Common myeloid progenitor, CD34-positive (primary cell): ENCODE measurements at regions not wholly inside any gene's neighbourhood (a gene's known extent, or its start where the extent isn't known, plus 50 kb on each side); places are given as distances from the start of the nearest gene placed in this dataset.
"Not testable (repeated sequence)": the region's sequence is repeated elsewhere in the genome, so short reads cannot be mapped to it uniquely, and the experiment has no call there.

Source experiments
- CTCF ChIA-PET: fragments of 350-600 bp; sonication (Branson Sonifier 250); formaldehyde crosslinking; loops from one replicate; lab custom pipeline; 2021; ENCODE audit warnings: antibody characterized with exemption; lab: Charles Lee
- POLR2A ChIA-PET: fragments of 350-600 bp; sonication (Branson Sonifier 250); formaldehyde crosslinking; loops from one replicate; lab custom pipeline; 2021; ENCODE audit warnings: antibody characterized with exemption; lab: Charles Lee
- DNase-seq, 3 donors: peaks; one replicate each; pipeline versions ENCODE4 v3.0.0 to v3.0.0-alpha.2; 2013
- H3K27ac ChIP-seq, 2 experiments: 1 replicate in 1 of 2; 2 replicates in 1 of 2; pipeline ENCODE4 v1.7.0; 2013; ENCODE audit warnings: inconsistent platforms in 2 of 2, low read length in 2 of 2, mild to moderate bottlenecking in 2 of 2, low read depth in 1 of 2, moderate library complexity in 1 of 2; ENCODE audit not compliant: severe bottlenecking in 2 of 2, insufficient read depth in 1 of 2, poor library complexity in 1 of 2
- H3K27me3 ChIP-seq, 5 experiments: replicated peaks in 2 of 5; 1 replicate in 3 of 5; 2 replicates in 2 of 5; pipeline versions ENCODE4 v1.6.1 to v1.7.0; 2013; ENCODE audit warnings: low read length in 4 of 5, mild to moderate bottlenecking in 2 of 5, moderate library complexity in 2 of 5, inconsistent platforms in 1 of 5; ENCODE audit not compliant: insufficient read depth in 5 of 5, control insufficient read depth in 4 of 5
- H3K36me3 ChIP-seq, 4 experiments: 1 replicate in 2 of 4; 2 replicates in 2 of 4; pipeline versions ENCODE4 v1.6.1 to v1.7.0; 2013; ENCODE audit warnings: low read length in 3 of 4, control low read depth in 1 of 4, mild to moderate bottlenecking in 1 of 4; ENCODE audit not compliant: control insufficient read depth in 4 of 4, insufficient read depth in 4 of 4
- H3K4me1 ChIP-seq, 4 experiments: 1 replicate in 3 of 4; 2 replicates in 1 of 4; pipeline versions ENCODE4 v1.6.1 to v1.7.1; 2013; ENCODE audit warnings: low read length in 3 of 4, mild to moderate bottlenecking in 3 of 4, control low read depth in 1 of 4, inconsistent platforms in 1 of 4, moderate library complexity in 1 of 4; ENCODE audit not compliant: control insufficient read depth in 4 of 4, insufficient read depth in 4 of 4; ENCODE audit errors: control extremely low read depth in 1 of 4
- H3K4me3 ChIP-seq, 7 experiments: 1 replicate in 4 of 7; 2 replicates in 3 of 7; pipeline versions ENCODE4 v1.5.1 to v1.7.0; 2013; ENCODE audit warnings: mild to moderate bottlenecking in 7 of 7, low read length in 6 of 7, moderate library complexity in 6 of 7, inconsistent platforms in 2 of 7, low read depth in 2 of 7, control low read depth in 1 of 7; ENCODE audit not compliant: insufficient read depth in 4 of 7, control insufficient read depth in 1 of 7; ENCODE audit errors: extremely low read depth in 1 of 7
- H3K9me3 ChIP-seq, 5 experiments: 1 replicate in 4 of 5; 2 replicates in 1 of 5; pipeline versions ENCODE4 v1.6.1 to v1.7.1; 2013; ENCODE audit warnings: low read length in 4 of 5, mild to moderate bottlenecking in 2 of 5, inconsistent platforms in 1 of 5, low read depth in 1 of 5, moderate library complexity in 1 of 5; ENCODE audit not compliant: control insufficient read depth in 4 of 5, insufficient read depth in 2 of 5; ENCODE audit errors: control extremely low read depth in 1 of 5
- WGBS: methylation state at CpG from one replicate; pipeline ENCODE4 v1.1.5; 2013; ENCODE audit not compliant: insufficient coverage; 5-methylcytosine and 5-hydroxymethylcytosine counted together

DNA sequence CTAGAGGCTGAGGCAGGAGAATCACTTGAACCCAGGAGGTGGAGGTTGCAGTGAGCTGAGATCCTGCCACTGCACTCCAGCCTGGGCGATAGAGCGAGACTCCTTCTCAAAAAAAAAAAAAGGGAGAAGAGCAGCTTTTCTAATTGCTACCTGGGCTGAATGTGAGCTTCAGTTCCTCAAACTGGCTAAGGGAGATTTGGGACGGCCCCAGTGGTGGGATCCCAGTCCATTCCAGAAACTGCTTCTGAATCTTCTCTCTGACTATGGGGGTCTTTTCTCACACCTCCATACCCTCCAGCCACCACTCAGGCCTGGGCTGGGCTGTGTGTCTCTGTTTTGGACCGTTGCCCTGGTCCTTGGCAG is 63.2 kb upstream of the CCDC167 start:
- WGBS: 93% methylated on average over 3 of the region's 4 CpGs
- H3K4me3 ChIP-seq, H3K36me3 ChIP-seq, H3K4me1 ChIP-seq, POLR2A ChIA-PET, H3K27ac ChIP-seq, DNase-seq, H3K9me3 ChIP-seq: not testable (repeated sequence)
- peaks cover 0 to 54% (median 14%) of the 10 kb centered on the region in 5 experiments for H3K27me3 ChIP-seq
- CTCF ChIA-PET: interaction anchor here (0.9 to 1.5 kb wide), 4 partner anchors 19 to 79 kb away, joined by 3 to 10 read pairs (median 4); no protein-coding TSS in a partner anchor

DNA sequence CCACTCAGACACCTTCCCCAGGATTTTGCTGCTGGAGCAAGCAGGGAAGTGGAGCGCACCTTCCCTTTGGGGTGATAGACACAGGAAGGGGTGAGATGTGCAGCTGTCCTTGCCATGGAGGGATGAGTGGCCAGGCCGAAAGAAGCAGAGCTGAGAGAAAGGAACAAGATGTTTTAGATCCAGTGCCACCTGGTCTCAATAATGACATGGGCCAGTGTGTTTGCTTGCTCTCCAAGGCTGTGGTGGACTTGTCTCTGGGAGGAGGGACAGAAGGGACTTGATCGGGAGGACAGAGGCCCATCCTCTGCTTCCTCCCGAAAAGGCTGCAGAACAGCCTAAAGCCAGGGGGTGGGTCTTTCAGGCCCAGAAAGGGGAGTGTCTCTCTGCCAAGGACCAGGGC is 61.7 kb upstream of the CCDC167 start:
- Histone ChIP-seq H3K4me1 (peaks cover 0 to 9% (median 6%) of the 10 kb centered on the region in 4 experiments), H3K36me3 (no peaks in the 10 kb centered on the region), H3K27ac (no peak overlapping the region), H3K9me3 (no peaks in the 10 kb centered on the region), H3K27me3 (peaks cover 0 to 54% (median 16%) of the 10 kb centered on the region in 5 experiments), H3K4me3 (no peak overlapping the region)
- ChIA-PET CTCF (interaction anchor here (0.6 kb wide), 1 partner anchor 33 kb away, joined by 3 read pairs; no protein-coding TSS in a partner anchor), POLR2A (no interaction called here)
- WGBS: no CpG with 5 or more reads among the region's 4 CpGs
- no peak for DNase-seq

DNA sequence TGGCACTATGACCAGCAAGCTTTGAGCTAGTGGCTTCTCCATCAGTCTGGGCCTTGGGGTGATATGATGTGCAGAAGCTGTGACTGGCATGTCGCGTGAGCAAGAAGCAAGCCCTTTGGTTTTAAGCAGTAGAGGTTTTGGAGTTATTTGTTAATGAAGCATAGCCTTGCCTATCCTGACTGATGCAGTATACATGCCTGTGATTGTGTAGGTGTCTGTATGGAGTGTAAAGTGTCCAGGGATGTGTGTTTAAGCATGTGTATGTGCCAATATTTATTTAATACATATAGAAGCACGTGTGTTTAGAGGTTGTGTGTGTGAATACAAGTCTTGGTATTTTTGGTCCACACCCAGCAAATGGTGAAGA is 61.0 kb upstream of the CCDC167 start:
- H3K27me3 ChIP-seq: peaks cover 0 to 48% (median 12%) of the 10 kb centered on the region in 5 experiments
- ChIA-PET CTCF (interaction anchor here (0.6 to 1.5 kb wide), 3 partner anchors 34 to 76 kb away, joined by 3 read pairs; no protein-coding TSS in a partner anchor), POLR2A (no interaction called here)
- no peak overlapping the region for H3K4me3 ChIP-seq
- no peaks in the 10 kb centered on the region for H3K36me3 ChIP-seq
- peaks cover 0 to 4% (median under 1%) of the 10 kb centered on the region in 4 experiments for H3K4me1 ChIP-seq
- no peak for DNase-seq
- H3K27ac ChIP-seq: no peak overlapping the region
- 90% methylated on average over 2 of the region's 3 CpGs for WGBS
- H3K9me3 ChIP-seq: no peaks in the 10 kb centered on the region

DNA sequence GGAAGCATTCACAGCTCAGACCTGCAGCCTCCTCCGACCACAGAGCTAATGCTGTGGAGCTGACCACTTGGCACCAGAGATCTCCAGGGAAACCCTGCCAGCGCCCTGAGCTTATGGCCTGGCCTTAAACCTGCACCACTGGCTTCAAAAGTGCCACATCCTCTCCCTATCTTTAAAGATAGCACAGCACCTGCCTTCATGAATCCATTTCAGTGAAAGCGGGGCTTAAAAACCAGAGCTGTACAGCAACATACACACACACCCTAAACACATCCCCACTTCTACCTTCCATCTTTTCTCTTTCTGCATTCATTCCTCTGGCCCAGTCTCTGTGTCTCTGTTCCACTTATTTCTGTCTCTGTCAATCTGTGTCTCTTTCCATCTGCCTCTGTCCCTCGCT is 59.8 kb upstream of the CCDC167 start:
- H3K4me3 ChIP-seq: no peak overlapping the region
- 84% methylated on average over 4 of the region's 4 CpGs for WGBS
- H3K36me3 ChIP-seq: no peaks in the 10 kb centered on the region
- ChIA-PET CTCF (interaction anchor here (0.9 to 3.2 kb wide), 5 partner anchors 8 to 79 kb away, joined by 3 to 13 read pairs (median 3); no protein-coding TSS in a partner anchor), POLR2A (no interaction called here)
- no peaks in the 10 kb centered on the region for H3K9me3 ChIP-seq
- H3K27me3 ChIP-seq: peaks cover 0 to 36% (median 3%) of the 10 kb centered on the region in 5 experiments
- no peak overlapping the region for H3K27ac ChIP-seq
- no peaks in the 10 kb centered on the region for H3K4me1 ChIP-seq
- no peak for DNase-seq

GRCh38 chr6:37559050-37559449 is 59.4 kb upstream of the CCDC167 start:
- Histone ChIP-seq H3K9me3 (no peaks in the 10 kb centered on the region), H3K27me3 (peaks cover 0 to 32% (median 3%) of the 10 kb centered on the region in 5 experiments), H3K4me3 (no peak overlapping the region), H3K4me1 (no peaks in the 10 kb centered on the region), H3K27ac (no peak overlapping the region), H3K36me3 (no peaks in the 10 kb centered on the region)
- ChIA-PET CTCF (interaction anchor here (0.9 to 3.2 kb wide), 5 partner anchors 9 to 78 kb away, joined by 3 to 13 read pairs (median 3); no protein-coding TSS in a partner anchor), POLR2A (no interaction called here)
- 64% methylated on average over 2 of the region's 6 CpGs for WGBS
- no peak for DNase-seq

GRCh38 chr6:37558646-37559045 is 59.0 kb upstream of the CCDC167 start:
- Histone ChIP-seq H3K4me3 (no peak overlapping the region), H3K27ac (no peak overlapping the region), H3K36me3 (no peaks in the 10 kb centered on the region), H3K27me3 (peaks cover 0 to 28% (median 3%) of the 10 kb centered on the region in 5 experiments), H3K4me1 (no peaks in the 10 kb centered on the region), H3K9me3 (no peaks in the 10 kb centered on the region)
- 90% methylated on average over 13 of the region's 14 CpGs for WGBS
- ChIA-PET POLR2A (no interaction called here), CTCF (interaction anchor here (0.9 to 3.2 kb wide), 4 partner anchors 9 to 61 kb away, joined by 3 to 13 read pairs (median 4); no protein-coding TSS in a partner anchor)
- no peak for DNase-seq

DNA sequence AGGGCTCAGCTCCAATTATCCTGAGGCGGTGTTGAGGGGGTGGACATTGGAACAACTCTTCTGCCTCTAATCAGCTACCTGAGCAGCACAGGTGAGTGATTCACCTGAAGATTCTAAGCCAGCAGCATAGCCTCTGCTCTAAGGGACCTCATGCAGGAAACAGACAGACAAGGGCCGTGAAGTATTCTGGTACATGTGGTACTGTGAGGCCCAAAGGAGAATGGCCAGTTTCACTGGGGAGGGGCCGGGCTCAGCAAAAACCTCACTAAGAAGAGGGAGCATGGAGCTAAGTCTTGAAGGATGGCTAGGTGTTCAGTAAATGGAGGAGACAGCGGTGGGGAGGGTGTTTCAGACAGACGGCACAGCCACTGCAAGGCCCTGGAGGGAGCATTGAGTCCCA is 58.5 kb upstream of the CCDC167 start:
- Histone ChIP-seq H3K9me3 (no peaks in the 10 kb centered on the region), H3K27ac (no peak overlapping the region), H3K27me3 (peaks cover 0 to 24% (median 4%) of the 10 kb centered on the region in 5 experiments), H3K4me3 (no peak overlapping the region), H3K36me3 (no peaks in the 10 kb centered on the region), H3K4me1 (no peaks in the 10 kb centered on the region)
- ChIA-PET POLR2A (no interaction called here), CTCF (interaction anchor here (0.9 to 3.2 kb wide), 4 partner anchors 9 to 60 kb away, joined by 3 to 13 read pairs (median 4); no protein-coding TSS in a partner anchor)
- 97% methylated on average over 5 of the region's 5 CpGs for WGBS
- DNase-seq: no peak
